NCI-H128 (cell line): ENCODE measurements at regions not wholly inside any gene's neighbourhood (a gene's known extent, or its start where the extent isn't known, plus 50 kb on each side); places are given as distances from the start of the nearest gene placed in this dataset.

Experiments
- DNase-seq: peaks from one replicate; lab custom pipeline; 2025; ENCODE audit not compliant: unreplicated experiment; lab: John Stamatoyannopoulos, UW

- DNase-seq, result no peak
Observed at GRCh38 chr9:89721971-89722530, 117.2 kb downstream of the GADD45G start.

DNA sequence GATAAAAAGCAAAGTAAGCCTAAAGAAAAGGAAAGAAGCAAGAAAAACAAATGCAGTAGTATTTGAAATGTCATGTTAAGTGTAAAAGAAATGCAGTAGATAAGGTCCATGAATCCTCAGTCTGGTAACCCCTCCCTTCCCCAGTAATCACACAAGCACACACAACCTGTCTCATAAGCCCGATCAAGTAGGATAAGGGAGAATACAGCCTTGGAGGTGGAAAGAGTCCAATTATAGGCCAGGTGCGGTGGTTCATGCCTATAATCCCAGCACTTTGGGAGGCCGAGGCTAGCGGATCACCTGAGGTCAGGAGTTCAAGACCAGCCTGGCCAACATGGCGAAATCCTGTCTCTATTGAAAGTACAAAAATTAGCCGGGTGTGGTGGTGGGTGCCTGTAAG lies 117.9 kb downstream of the GADD45G start:
- DNase-seq, result no peak

DNA sequence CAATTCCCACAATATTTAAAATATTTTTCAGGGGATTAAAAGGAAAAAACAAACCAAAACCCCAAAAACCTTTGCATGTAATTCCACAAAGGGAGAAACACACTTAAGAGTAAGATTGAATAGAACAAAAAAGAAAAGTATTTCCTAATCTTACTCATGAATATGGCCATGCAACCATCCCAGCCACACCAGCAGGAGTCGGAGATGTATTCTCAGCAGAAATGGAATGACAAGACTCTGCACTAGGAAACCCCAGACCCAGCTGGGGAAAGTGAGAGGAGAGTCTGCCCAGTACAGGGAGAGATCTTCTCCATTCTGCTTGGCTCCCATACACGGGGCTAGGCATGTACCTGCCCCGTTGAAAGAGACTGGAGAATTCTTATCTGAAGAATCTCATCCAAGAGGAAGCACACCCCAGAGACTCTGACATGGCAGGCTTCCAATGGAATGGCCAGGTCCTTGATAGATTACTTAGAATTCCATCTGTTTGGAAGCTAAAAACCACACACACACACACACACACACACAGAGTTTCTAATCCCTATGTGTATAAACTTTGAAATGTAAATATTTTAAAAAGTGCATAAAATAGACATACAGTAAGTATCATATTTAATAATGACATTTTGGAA lies 118.8 kb downstream of the GADD45G start:
- no peak for DNase-seq

DNA sequence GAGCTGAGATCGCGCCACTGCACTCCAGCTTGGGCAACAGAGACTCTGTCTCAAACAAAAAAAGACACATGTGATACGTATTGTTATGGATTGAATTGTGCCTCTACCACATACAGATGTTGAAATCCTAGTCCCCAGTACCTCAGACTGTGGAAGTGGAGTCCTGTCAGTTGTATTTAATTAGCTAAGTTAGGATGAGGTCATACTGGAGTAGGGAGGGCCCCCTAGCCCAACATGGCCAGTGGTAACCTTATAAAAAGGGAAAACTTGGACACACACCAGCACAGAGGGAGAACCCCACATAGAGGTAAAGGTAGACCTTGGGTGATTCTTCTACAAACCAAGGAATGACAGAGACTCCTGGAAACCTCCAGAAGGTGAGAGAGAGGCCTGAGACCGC lies 119.8 kb downstream of the GADD45G start:
- no peak for DNase-seq

DNA sequence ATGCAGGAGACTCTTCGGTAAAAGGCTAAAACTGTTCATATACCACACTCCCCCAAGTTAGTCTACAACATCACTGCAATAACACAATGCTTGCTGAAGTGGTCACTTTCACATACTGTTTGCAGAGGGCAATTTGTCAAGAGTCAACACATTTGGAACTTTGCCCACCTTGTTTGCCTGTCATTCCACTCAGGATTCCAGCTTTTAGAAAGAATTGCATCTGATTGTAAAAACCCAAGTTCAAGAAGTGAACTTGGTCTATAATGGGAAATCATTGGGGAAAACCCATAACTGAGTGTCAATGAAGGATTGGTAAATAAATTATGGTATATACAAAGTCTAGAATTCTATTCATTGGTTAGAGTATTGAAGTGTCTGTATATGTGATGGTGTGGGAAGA lies 120.5 kb downstream of the GADD45G start:
- DNase-seq, result no peak

- DNase-seq, result no peak
Observed at GRCh38 chr9:89729954-89730530, 125.2 kb downstream of the GADD45G start.

GRCh38 chr9:89730715-89731114 lies 125.9 kb downstream of the GADD45G start:
- no peak for DNase-seq

- no peak for DNase-seq
Observed at GRCh38 chr9:89731262-89732182, 126.7 kb downstream of the GADD45G start.

GRCh38 chr9:89732295-89732938 lies 127.6 kb downstream of the GADD45G start:
- DNase-seq, result no peak

- no peak for DNase-seq
Observed at GRCh38 chr9:89732939-89733324, 128.1 kb downstream of the GADD45G start.

DNA sequence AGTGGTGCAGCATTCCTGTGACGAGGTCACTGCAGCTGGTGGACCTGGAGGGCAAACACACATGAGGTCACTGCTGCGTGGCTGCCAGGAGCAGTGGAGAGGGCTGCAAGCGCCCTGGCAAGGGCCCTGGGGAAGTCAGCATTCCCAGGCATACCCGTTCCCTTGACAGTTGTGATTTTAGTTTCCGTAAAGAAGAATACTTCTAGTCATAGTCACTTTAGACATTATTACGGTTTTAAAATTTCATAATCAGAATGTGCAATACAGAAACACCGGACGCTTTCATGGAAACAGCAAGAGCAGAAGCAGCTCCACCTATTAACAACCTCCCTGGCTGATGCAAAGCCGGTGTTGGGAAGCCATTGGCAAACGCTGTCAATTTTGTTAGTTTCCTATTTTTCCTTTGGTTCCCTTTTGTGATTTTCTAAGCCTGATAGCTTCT lies 129.8 kb downstream of the GADD45G start:
- no peak for DNase-seq

GRCh38 chr9:89738137-89738932 lies 133.5 kb downstream of the GADD45G start:
- DNase-seq, result no peak

GRCh38 chr9:89739511-89739910 lies 134.7 kb downstream of the GADD45G start:
- DNase-seq, result no peak

- DNase-seq, result no peak
Observed at GRCh38 chr9:89739916-89740315, 135.1 kb downstream of the GADD45G start.

GRCh38 chr9:89740722-89741121 lies 135.9 kb downstream of the GADD45G start:
- no peak for DNase-seq

DNA sequence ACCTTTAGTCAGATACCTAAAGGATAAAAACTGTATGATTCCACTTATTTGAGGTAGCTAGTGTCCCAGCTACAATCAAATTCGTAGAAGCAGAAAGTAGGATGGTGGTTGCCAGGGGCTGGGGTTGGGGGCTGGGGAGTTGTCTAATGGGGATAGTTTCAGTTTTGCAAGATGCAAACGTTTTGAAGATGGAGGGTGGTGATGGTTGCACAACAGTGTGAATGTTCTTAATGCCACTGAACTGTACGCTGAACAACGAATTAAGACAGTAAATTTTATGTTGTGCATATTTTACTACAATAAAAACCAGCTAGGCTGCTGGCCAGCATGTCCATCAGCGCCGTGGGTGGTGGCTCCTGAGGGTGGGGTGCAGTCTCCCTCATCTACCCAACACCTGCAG lies 137.8 kb downstream of the GADD45G start:
- no peak for DNase-seq

- no peak for DNase-seq
Observed at GRCh38 chr9:89743216-89743572, 138.4 kb downstream of the GADD45G start.

DNA sequence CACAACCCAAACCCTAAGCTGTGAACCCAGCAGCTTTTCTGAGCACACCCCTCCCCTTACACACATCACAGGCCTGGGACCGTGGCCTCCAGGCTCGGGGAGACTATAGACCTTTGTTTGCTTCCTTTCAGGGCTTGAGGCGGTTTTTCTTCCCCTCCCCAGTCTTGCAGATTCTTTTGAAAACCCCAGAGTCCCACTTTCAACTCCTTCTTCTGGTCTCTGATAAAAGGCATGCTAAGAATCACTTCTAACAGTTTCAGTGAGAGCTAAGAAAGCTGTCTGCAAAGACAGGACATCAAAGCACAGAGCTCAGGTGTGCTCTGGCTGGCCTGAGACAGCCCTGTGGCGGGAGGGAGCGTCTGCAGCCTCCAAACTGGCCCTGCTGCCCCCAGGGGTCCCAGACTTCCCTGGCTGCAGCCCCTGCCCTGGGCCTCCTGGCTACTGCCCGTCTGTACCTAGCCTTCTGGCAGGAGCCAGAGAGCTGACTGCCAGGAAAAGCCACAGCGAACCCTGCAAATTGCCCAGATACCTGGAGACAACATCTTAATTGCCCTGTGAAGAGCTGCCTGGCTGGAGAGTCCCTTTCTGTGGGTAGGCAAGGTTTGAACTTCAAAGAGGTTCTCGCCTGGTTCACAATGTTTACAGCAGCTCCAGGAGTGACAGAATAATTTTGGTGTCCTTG lies 138.9 kb downstream of the GADD45G start:
- DNase-seq, result no peak

GRCh38 chr9:89744255-89744648 lies 139.4 kb downstream of the GADD45G start:
- DNase-seq, result no peak

DNA sequence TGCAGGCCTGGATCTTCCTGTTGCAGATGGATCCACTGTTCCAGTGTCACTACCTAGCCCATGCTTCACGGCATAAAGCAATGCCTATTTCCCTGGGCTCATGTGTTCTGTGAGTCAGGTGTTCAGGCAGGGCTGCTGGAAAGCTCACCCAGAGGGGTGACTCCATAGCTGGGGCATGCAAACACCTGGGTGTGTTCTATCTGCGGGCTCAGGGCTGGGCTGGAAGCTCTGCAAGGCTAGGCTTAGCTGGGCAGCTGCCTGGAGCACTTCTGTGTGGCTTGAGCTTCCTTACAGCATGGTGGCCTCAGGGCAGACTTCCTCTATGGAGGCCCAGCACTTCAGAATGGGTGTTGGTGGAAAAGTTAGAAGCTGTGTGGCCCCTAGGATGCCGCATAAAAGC lies 139.9 kb downstream of the GADD45G start:
- DNase-seq, result no peak
